ENCODE measurements at regions not wholly inside any gene's neighbourhood (a gene's known extent, or its start where the extent isn't known, plus 50 kb on each side); places are given as distances from the start of the nearest gene placed in this dataset.

DNA sequence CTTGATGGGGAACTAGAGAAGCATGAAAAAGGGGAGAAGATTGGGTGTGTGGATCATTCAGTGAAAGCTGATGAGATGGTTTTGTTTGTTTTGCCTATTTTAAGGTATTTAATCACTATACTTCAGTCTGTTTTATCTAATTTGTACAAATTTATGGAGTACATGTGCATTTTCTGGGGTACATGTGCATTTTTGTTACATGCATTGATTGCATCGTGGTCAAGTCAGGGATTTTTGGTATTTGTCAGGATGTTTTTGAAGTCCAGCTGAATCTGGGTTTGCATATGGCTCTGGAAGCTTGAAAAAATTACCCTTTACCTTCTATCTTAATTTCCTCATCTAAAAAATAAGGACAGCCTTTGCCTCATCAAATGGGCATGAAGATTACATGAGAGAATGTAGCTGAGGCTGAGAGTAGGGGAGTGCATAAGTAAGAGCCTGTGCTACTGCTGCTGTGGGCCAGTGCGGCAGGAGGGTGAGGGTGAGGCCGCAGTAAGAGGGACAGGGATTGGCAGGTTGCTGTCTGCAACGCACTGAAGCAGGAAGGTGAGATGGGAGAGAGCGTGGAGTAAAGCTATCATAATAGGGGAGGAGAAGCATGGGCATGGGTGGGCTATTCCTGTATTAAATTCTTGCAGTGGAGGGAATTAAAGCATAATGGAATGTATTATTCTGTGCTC, 139.8 kb downstream of the NPR3 start:
- TF ChIP-seq, protein P1, sequence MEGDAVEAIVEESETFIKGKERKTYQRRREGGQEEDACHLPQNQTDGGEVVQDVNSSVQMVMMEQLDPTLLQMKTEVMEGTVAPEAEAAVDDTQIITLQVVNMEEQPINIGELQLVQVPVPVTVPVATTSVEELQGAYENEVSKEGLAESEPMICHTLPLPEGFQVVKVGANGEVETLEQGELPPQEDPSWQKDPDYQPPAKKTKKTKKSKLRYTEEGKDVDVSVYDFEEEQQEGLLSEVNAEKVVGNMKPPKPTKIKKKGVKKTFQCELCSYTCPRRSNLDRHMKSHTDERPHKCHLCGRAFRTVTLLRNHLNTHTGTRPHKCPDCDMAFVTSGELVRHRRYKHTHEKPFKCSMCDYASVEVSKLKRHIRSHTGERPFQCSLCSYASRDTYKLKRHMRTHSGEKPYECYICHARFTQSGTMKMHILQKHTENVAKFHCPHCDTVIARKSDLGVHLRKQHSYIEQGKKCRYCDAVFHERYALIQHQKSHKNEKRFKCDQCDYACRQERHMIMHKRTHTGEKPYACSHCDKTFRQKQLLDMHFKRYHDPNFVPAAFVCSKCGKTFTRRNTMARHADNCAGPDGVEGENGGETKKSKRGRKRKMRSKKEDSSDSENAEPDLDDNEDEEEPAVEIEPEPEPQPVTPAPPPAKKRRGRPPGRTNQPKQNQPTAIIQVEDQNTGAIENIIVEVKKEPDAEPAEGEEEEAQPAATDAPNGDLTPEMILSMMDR (IDR thresholded peaks at IDR 0.05) = no peak

DNA sequence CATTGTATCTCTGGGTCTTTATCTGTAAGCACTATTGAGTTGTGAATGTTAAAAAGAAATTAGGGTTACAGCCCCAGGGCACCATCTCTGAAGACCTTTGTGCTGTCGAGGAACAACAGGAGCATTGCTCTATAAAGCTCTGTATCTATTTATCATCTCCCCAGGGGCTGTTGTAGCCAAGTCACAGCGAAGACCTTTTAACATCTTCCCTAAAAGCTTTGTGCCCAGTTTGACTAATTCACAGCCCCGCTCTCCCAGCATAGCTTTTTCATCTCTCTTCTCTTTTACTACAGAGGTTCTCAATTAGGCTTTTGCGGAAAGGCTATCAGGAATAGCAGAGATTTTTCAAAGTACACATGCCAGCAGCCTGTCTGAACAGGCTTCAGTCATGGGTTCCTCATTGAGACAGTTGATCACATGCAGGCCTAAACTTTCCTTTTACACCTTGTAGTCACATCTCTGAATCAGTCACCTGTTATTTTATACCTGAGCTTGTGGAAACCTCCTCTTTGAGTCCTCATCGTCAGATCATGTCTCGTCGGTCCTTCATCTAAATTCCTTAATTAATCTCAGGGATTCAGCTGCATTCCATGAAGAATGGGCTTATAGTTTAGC, 140.5 kb downstream of the NPR3 start:
- intact Hi-C loops (cut with DNase I; ENCODE audit: low total_unique reads) = loop anchor here (5.0 kb wide), 1 partner anchor 139 kb away; the partner anchor contains the start of gene NPR3
- peak overlapping the region; percentile 47 to 70 for H3K27ac ChIP-seq

More for the DNA sequence above, 139.8 kb downstream of the NPR3 start:
- H3K4me1 ChIP-seq = peaks cover 0 to 28% (median 9%) of the 10 kb centered on the region in 4 donors
- H3K4me3 ChIP-seq = no peak overlapping the region
- no peaks in the 10 kb centered on the region for H3K27me3 ChIP-seq
- H3K36me3 ChIP-seq = no peaks in the 10 kb centered on the region
- no peaks in the 10 kb centered on the region for H3K9me3 ChIP-seq
- peak overlapping the region in 1 of 2 donors; percentile 70 for H3K27ac ChIP-seq
- intact Hi-C loops (cut with DNase I; ENCODE audit: low total_unique reads) = loop anchor here (5.0 kb wide), 1 partner anchor 139 kb away; the partner anchor contains the start of gene NPR3
- no peak for DNase-seq

DNA sequence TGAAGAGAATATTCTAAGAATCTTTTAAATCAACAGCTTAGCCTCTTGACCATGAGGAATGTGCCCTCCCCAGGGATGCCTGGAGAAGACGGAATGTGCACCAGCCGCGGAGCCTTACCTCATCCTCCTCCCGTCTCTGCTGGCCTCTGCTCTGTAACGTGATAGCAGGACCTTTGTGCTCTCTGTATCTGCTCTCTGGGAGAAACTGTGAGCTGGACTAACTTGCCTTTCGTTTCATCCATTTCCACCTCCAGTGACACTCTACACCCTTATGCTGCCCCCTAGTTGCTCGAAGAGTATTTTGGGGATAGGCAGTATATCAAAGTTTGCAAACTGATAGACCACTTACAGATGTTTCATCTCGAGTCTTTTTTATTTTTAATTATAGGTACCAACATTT, 141.4 kb downstream of the NPR3 start:
- Histone ChIP-seq H3K36me3 (no peaks in the 10 kb centered on the region), H3K27me3 (no peaks in the 10 kb centered on the region), H3K4me1 (peaks cover 0 to 28% (median 9%) of the 10 kb centered on the region in 4 donors), H3K27ac (peak overlapping the region; percentile 47 to 70), H3K9me3 (peaks cover 0 to 10% (median 0%) of the 10 kb centered on the region in 3 donors), H3K4me3 (peak overlapping the region in 1 of 2 donors; percentile 7)
- TF ChIP-seq, protein P1 (IDR thresholded peaks at IDR 0.05) = peak; percentile 49 to 56
- peak in 1 of 2 donors; percentile 70 for DNase-seq
- intact Hi-C loops (cut with DNase I; ENCODE audit: low total_unique reads) = loop anchor here (5.0 kb wide), 1 partner anchor 140 kb away; the partner anchor contains the start of gene NPR3

More for the DNA sequence above, 140.5 kb downstream of the NPR3 start:
- Histone ChIP-seq H3K4me3 (no peak overlapping the region), H3K9me3 (peaks cover 0 to 1% (median 0%) of the 10 kb centered on the region in 3 donors), H3K36me3 (no peaks in the 10 kb centered on the region), H3K4me1 (peaks cover 0 to 28% (median 9%) of the 10 kb centered on the region in 4 donors), H3K27me3 (no peaks in the 10 kb centered on the region)
- no peak for DNase-seq
- TF ChIP-seq, protein P1 (IDR thresholded peaks at IDR 0.05) = no peak

DNA sequence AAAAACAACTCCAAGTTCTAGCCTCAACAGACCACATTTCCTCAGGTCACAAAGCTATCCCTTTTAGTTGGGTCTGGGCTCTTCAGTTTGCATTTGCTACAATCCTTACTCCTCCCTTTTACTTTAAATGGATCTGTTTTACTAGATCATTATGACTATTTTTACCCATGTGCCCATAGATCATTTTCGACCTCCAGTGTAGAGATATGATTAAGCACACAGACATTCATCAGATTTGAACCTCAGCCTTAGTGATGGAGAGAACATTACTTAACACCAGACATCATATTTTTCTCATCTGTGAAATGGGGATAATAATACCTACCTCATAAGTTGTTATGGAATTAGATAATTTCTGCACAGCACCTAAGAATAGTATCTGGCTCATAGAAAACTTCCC, 141.9 kb downstream of the NPR3 start:
- intact Hi-C loops (cut with DNase I; ENCODE audit: low total_unique reads) = loop anchor here (5.0 kb wide), 1 partner anchor 141 kb away; the partner anchor contains the start of gene NPR3
- H3K27ac ChIP-seq = peak overlapping the region; percentile 47 to 70
- H3K9me3 ChIP-seq = peaks cover 0 to 15% (median under 1%) of the 10 kb centered on the region in 3 donors
- no peaks in the 10 kb centered on the region for H3K27me3 ChIP-seq
- DNase-seq = no peak
- no peak overlapping the region for H3K4me3 ChIP-seq
- TF ChIP-seq, protein P1 (IDR thresholded peaks at IDR 0.05) = no peak
- no peaks in the 10 kb centered on the region for H3K36me3 ChIP-seq
- peaks cover 0 to 28% (median 9%) of the 10 kb centered on the region in 4 donors for H3K4me1 ChIP-seq

DNA sequence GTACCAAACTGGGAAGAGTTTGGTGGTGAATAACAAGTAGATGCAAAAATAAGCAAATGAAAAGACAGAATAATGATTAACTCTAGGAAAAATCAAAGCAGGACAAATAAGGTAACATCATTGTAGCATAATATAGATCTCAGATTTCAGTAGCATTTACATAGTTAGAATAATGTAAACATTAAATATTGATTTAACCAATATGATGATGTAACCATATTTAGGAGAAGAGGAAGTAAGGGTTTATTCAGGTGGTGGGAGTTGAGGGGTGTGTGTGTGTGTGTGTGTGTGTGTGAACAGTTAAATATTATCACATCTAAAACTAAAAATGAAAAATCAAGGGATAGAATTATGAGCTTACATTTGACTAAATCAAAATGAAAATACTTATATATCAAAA, 143.4 kb downstream of the NPR3 start:
- intact Hi-C loops (cut with DNase I; ENCODE audit: low total_unique reads) = loop anchor here (5.0 kb wide), 1 partner anchor 142 kb away; the partner anchor contains the start of gene NPR3
- TF ChIP-seq, protein P1 (IDR thresholded peaks at IDR 0.05) = no peak

More for the DNA sequence above, 143.4 kb downstream of the NPR3 start:
- Histone ChIP-seq H3K4me1 (peaks cover 0 to 28% (median 9%) of the 10 kb centered on the region in 4 donors), H3K36me3 (no peaks in the 10 kb centered on the region), H3K9me3 (peaks cover 0 to 29% (median 12%) of the 10 kb centered on the region in 3 donors), H3K27me3 (no peaks in the 10 kb centered on the region), H3K4me3 (no peak overlapping the region), H3K27ac (no peak overlapping the region)
- no peak for DNase-seq
